GM06990 (cell line): ENCODE measurements at regions not wholly inside any gene's neighbourhood (a gene's known extent, or its start where the extent isn't known, plus 50 kb on each side); places are given as distances from the start of the nearest gene placed in this dataset.

Source experiments
- DNase-seq: peaks from one replicate; pipeline ENCODE4 v3.0.0-alpha.2; 2011; ENCODE audit not compliant: insufficient read length; ENCODE audit errors: extremely low read depth
- H3K27me3 ChIP-seq: replicated peaks from 2 replicates; pipeline ENCODE4 v1.6.0; 2011; ENCODE audit warnings: low read length; ENCODE audit not compliant: control insufficient read depth, insufficient read depth
- H3K36me3 ChIP-seq: 2 replicates; pipeline ENCODE4 v1.5.1; 2011; ENCODE audit warnings: low read length; ENCODE audit not compliant: control insufficient read depth, insufficient read depth
- H3K4me3 ChIP-seq: replicated peaks from 2 replicates; pipeline ENCODE4 v1.5.1; 2011; ENCODE audit warnings: low read depth, mild to moderate bottlenecking, control low read depth, low read length
- CTCF ChIP-seq: IDR thresholded peaks from 2 replicates; pipeline ENCODE4 v1.5.1; 2011; ENCODE audit warnings: low read length, control low read depth, mild to moderate bottlenecking, inconsistent platforms; ENCODE audit not compliant: insufficient read depth, poor library complexity, severe bottlenecking

GRCh38 chr3:74346896-74347295 lies 267.6 kb downstream of the CNTN3 start:
- Histone ChIP-seq H3K36me3 (no peaks in the 10 kb centered on the region), H3K27me3 (no peaks in the 10 kb centered on the region), H3K4me3 (no peak overlapping the region)
- no peak for DNase-seq
- TF ChIP-seq CTCF, result no peak

- Histone ChIP-seq H3K27me3 (no peaks in the 10 kb centered on the region), H3K4me3 (no peak overlapping the region), H3K36me3 (no peaks in the 10 kb centered on the region)
- no peak for DNase-seq
- TF ChIP-seq CTCF, result no peak
Observed at GRCh38 chr3:74345701-74346100, 268.8 kb downstream of the CNTN3 start.

- no peaks in the 10 kb centered on the region for H3K36me3 ChIP-seq
- H3K4me3 ChIP-seq, result no peak overlapping the region
- no peaks in the 10 kb centered on the region for H3K27me3 ChIP-seq
- TF ChIP-seq CTCF, result no peak
- no peak for DNase-seq
Observed at GRCh38 chr3:74344865-74345440, 269.5 kb downstream of the CNTN3 start.

- H3K36me3 ChIP-seq, result no peaks in the 10 kb centered on the region
Observed at GRCh38 chr3:74343391-74343790, 271.1 kb downstream of the CNTN3 start.

GRCh38 chr3:74338998-74339397 lies 275.5 kb downstream of the CNTN3 start:
- no peaks in the 10 kb centered on the region for H3K27me3 ChIP-seq
- H3K4me3 ChIP-seq, result no peak overlapping the region
- TF ChIP-seq CTCF, result no peak
- H3K36me3 ChIP-seq, result no peaks in the 10 kb centered on the region
- no peak for DNase-seq

More at GRCh38 chr3:74343391-74343790, 271.1 kb downstream of the CNTN3 start:
- H3K27me3 ChIP-seq, result no peaks in the 10 kb centered on the region
- no peak overlapping the region for H3K4me3 ChIP-seq
- no peak for TF ChIP-seq CTCF
- no peak for DNase-seq

- no peak overlapping the region for H3K4me3 ChIP-seq
- TF ChIP-seq CTCF, result no peak
- DNase-seq, result no peak
- no peaks in the 10 kb centered on the region for H3K27me3 ChIP-seq
- H3K36me3 ChIP-seq, result no peaks in the 10 kb centered on the region
Observed at GRCh38 chr3:74332165-74332564, 282.3 kb downstream of the CNTN3 start.
